SKM-1 (cell line): ENCODE measurements at regions not wholly inside any gene's neighbourhood (a gene's known extent, or its start where the extent isn't known, plus 50 kb on each side); places are given as distances from the start of the nearest gene placed in this dataset.

Experiments
- DNase-seq: peaks from one replicate; lab custom pipeline; 2025; ENCODE audit not compliant: unreplicated experiment; lab: John Stamatoyannopoulos, UW

DNA sequence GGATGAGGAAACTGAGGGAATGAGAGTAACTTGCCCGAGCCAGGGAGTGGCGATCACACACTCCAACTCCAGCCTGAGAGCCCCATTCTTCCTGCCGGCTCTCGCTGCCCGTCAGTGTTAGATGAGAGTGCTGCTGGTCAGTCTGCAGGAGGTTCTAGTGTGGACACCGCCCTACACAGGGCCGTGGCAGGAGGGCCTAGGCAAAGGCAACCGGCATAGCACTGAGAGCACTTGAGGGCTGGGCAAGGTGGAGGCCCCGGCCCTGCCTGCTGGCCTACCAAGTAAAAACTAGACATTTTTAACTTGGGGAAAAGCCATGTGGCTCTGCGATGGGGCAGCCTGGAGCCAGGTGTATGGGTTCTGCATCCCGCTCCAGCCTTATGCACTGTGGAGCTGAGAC lies 354.8 kb downstream of the SEC14L1 start:
- DNase-seq: no peak

DNA sequence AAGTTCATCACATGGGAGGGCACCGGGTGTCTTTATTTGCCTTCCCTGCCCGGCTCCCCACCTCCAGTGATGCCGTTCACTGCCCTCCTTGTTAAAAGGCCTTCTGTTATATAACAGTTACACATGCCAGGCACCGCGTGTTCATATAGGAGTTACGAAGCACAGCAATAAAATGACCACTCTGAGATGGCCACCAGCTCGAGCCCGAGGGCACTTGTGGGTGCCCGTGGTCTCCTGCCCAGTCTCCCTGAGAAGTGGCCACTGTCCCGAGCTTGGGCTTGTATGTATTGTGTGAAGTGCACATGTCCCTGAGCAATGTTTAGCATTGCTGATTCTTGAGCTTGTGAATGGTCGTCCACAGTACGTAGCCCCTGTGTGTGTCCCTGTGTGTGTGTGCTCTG lies 355.6 kb downstream of the SEC14L1 start:
- DNase-seq: no peak

DNA sequence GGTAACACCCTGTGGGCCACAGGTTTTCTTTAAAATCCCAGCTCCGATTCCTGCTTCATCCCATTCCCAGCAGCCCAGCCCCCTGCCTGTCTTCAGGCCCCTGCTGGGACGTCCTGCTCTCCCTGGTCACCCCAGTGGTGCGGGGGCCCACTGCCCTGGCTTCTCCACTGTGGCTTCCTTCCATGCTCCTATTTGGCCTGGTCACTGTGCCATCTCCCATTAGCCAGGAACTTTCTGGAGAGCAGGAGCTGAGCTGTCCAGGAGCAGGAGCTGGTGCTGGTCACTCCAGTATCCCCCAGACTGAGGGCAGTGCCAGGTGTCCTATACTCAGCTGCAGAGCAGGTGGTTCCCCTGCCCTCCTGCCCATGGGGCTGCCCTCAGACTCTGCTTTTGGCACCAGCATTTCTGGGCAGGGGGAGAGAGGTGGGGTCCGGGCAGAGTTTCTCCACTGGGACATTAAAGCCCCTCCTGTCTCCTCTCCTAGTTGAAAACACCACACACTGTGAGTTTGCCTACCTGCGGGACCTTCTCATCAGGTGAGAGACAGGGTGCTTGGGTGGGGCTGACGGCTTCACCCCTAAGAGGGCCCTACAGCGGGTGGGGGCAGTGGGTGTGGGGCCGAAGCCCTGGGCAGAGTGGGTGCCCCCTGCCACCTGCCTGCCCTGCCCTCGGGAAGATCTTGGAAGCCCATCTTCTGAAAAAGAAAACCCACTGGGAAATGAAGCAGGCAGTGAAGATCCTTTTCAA lies 356.2 kb downstream of the SEC14L1 start:
- no peak for DNase-seq

DNA sequence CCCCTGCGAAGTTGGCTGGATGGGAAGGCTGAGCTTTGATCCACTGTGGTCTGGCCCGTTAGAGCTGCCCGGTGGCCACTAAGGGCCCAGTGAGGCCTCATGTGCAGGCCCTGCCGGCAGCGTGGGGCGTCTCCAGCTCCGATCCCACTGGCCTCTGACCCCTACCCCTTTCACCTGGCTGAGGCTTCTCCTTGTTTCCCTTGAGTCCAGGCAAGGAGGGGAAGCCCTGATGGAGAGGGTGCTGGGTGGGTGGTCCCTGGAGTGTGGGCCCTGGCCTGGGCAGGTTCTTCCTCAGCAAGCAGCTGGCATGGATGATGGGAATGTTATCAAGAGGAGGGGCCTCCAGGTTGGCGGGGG lies 356.8 kb downstream of the SEC14L1 start:
- no peak for DNase-seq

DNA sequence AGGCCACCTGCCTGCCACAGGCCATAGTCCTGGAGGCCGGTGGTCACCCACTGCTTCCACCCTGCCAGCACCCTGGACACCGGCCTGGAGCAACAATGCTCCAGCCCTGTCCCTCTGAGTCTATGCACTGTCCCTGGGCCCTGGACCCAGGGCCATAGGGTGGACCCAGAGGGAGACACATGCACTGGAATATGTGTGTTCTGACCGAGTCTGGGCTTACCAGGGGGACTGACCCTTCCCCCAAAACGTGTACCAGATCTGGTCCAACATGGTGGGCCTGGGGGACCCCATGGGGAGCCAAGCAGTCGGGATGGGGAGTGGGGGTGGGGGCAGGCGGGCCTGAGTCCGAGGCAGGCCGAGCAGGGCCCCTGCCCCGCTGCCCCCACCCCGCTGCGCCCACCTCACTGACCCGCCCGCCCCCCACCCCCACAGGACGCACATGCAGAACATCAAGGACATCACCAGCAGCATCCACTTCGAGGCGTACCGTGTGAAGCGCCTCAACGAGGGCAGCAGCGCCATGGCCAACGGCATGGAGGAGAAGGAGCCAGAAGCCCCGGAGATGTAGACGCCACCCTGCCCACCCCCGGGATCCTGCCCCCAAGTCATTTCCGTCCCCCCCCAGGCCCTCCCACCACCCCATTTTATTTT lies 357.4 kb downstream of the SEC14L1 start:
- DNase-seq: no peak

DNA sequence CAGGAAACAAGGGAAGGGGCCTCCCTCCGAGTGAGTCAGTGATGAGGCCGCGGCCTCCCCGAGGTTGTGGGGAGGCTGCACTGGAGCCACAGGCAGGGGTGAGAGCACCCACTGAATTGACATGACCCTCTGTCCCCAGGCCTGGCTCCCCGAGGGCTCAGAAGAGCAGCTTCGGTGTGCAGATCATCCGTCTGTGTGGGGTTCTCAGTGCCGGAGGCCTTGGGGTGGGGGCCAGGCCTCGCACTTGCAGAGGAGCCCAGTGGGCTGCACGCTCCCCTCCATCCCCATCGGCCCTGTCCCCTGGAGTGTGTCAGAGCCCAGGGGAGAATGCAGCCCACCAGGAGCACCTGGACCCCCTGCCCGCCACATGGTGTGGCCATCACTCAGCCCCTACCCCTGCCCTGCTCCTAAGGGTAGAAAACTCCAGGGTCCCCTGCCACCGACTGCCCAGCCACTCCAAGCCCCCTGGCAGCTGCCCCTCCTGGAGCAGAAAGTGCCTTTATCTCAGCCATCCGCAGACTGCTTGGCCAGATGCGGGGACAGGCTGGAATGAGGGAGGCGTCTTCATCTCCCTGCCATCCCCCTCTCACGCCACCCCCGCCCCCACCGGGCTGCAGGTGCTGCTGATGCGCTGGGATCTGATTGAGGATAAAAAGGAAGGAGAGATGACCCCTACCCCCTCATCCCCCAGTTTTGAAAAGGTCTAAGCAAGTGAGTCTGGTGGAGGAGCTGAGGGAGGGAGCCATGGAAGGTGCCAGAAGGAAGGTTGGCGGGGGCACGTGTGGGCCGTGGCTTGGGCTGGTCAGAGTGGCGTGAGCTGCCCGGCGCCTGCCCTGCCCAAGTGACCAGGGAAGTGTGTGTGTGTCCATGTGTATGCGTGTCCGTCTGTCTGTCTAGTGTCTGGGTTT lies 358.3 kb downstream of the SEC14L1 start:
- no peak for DNase-seq

DNA sequence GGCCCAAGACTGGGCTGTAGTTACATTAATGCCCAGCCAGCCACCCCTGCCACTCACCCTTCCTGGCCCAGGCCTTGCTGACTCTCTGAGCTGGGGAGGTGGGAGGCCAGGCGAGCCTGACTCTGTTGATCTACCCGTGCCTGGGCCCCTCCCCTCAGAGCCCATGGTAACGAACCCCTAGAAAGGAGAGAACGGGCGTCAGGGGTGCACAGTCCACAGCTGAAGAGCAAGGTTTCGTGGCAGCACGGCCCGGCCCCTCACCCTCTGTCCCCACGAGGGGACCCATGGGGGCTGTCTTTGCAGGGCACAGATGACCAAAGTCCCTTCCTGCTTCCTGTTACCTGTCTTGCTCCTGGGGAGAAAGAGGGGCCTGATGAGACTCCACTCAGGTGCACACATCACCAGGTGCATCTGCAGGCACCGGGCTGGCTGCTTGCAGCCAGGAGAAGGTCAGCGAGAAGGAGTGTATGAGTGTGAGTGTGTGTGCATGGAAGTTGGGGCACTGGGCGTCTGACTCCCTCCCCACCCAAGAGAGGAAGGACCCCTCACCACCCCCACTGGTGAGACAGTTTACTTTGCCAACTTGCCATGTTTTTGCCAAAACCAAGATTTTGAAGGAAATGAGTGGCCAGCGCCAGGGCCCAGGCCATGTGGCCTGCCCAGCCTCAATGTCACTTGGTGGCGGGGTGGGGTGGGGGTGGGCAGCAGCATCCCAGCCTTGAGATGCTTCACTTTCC lies 359.1 kb downstream of the SEC14L1 start:
- DNase-seq: no peak

DNA sequence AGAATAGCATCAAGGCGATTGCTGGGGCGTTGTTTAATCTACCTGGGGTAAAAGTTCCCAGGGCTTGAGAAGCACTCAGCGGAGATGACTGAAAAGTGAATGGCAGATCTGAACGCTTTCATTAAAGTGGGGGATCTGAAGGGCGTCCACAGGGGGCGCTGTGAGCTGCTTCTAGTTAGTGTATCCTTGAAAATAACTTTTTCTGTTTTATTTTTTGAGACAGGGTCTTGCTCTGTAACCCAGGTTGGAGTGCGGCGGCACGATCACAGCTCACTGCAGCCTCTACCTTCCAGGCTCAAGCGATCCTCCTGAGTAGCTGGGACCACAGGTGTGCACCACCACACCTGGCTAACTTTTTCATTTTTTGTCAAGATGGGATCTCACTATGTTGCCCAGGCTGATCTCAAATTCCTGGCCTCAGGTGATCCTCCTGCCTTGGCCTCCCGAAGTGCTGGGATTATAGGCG lies 360.4 kb downstream of the SEC14L1 start:
- peak; percentile 24 for DNase-seq

DNA sequence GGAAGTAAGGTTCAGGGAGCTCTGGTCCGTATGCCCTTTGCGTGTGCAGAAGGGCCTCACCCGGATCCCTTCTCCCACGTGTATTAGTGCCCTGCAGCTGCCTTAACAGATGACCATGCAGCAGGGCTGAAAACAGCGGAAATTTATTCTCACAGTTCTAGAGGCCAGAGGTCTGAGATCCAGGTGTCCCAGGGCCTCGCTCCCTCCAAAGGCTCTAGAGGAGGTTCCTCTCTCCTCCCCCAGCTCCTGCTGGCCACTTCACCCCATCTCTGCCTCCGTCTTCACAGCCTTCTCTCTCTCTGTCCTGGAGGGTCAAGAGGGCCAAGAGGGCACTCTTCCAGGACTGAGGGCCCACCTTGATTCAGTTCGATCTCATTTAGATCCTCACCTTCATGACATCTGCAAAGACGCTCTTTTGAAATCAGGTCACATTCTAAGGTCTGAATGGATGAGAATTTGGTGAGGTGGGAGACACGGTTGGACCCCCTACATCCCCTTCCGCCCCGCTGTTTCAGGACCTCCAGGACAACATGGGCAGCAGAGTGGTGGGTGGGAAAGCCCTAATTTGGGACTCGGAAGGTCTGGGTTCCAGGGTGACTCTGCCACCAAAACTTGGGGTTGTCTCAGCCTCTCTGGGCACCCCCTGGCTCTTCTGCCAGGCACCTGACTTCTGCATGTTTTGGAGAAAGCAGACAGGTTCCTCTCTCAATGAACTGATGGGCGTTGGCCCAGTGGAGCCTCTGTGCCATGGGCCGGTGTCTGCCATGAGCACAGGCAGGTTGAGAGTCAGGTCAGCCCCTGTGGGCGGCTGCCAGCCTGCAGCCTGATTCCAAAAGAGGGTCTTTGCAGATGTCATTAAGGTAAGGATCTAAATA lies 361.2 kb downstream of the SEC14L1 start:
- DNase-seq: no peak

DNA sequence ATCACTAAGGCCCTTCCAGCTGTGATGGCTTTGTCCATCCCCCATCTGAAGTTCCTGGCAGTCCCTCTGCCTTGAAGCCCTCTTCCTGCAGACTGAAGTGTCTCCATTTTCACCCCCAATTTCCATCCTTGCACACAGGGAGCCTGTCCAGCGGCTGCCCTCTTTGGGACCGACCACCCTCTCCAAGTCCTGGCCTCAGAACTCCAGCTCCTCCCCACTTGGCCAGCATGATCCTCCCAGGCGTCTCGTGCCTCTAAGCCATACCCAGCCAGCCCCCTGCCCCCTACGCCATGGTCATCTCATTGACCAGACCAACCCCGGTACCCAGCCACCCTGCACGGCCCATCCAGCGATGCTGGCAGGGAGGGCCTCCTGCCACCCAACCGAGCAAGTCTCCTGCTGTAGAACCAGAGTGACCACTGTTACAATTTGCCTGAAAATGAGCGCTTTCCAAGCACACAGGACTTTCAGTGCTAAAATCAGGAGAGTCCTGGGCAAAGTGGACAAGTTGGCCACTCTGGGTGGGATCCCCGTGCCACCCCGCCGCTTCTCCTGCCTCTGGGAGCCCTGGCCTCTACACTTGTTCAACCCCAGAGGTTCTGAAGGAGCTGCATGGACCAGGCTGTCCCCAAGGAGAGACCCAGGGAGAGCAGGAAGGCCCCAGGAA lies 362.0 kb downstream of the SEC14L1 start:
- DNase-seq: no peak

DNA sequence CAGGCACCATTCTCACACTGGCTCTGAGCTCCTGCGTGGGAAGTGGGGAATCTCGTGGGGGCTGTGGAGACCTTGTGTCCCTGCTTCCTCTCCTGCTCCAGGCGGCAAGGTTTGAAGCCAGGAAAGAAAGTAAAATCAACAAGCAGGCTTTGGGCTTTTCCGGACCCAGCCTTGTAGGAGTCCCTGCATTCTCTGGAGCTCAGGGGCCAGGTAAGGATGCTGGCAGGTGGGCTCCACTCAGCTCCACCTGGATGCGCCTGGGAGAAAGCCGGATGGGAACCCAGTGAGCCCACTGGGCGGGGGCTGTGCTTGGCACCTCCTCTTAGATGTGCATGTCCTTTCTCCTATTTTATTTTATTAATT lies 362.5 kb downstream of the SEC14L1 start:
- no peak for DNase-seq

DNA sequence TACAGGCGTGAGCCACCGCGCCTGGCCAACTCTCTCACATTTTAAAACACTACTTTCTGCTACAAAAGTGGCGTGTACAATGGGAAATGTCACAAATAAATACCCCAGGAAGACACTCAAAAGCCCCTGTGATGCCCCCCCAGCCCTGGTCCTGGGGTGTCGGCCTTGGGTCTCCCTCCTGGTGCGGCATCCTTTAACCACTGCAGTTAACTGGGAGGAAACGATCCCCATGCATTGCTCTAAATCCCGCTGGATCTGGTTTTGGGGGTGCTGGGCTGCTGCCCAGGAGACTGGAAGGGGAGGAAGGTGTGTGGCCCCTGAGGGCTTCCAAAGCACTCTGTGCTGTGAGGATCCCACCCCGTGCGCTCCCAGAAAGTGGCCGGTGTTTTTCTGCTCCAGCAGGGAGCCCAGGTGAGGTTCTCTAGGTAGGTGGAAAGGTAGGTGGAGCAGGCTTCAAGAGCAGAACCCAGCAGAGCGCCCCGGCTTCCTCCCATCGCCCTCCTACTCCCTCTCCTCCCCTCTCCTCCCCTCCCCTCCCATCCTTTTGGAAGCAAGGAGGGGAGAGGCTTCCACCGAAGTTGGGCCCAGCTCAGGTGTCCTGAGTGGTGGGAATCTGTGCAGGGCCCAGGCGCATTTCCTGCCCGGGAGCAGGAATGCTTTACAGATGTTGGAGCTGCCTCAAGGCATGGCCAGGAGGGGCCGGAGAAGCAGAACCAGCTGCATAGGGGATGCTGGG lies 363.3 kb downstream of the SEC14L1 start:
- no peak for DNase-seq

DNA sequence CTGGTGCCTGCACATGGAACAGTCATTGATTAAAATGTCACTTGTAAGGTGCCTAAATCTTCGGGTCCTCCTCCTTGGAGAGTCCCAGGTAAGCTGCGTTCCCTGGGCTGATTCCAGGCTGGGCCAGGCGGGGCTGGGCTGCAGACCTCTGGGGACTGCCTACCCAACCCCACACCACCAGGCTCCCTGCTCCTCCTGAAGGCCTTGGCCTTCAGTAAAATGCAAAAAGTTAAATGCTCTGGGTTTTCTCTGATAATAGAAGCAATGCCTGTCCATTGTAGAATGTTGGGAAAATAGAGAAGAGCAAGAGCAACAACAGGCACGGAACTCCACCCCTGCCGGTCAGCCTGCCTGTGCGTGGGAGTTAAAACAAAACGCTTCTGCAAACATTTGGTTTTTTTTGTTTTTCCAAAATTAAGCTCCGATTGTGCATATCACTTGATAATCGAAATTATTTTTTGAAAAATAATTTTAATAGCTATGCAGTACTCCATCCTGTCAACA lies 363.9 kb downstream of the SEC14L1 start:
- no peak for DNase-seq

DNA sequence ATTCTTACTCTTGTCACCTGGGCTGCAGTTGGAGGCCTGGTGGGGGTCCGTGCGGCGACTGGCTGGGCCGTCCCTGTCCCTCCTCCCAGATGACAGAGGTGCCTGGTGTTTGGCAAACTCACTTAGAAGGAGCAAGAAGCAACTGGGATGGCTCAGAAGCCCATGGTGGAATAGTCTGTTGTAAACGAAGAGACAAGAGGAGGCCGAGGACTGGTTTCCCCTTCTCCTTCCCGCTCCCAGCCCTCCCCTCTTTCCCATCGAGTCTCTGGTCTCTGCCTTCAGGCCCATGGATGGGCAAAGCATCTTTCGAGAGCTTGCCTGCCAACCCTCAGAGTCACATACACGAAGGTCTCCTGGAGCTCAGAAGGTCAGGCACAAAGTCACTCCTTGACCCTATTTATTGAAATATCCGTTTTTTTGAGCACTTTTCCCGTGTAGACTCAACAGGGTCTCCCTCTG lies 364.4 kb downstream of the SEC14L1 start:
- no peak for DNase-seq

DNA sequence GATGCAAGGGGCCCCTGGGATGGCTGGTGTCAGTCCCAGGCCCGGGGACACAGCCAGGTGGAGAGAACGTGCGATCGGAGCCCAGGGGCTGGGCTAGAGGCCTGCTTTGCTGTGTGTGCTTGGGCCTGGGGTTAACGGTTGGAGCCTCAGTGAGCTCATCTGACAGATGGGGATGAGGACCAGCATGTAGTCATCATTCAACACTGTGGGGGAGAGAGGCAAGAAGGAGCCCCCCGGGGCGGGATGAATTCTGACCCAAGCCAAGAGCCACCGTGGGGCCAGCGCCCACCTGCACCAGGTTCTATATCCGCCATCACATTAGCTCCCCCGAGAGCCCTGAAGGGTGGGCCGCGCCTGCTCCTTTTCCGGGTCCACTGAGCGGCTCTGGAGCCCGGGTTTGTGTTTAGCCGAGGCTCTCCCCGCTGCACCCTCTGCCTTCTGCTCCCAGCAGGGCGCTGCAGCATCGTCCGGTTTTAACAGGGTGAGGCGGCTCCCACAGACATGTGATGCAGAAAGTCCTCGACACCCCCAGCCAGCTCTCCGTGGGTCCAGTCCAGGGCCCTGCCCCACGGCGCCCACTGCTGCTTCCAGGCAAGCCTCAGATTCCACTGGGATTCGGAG lies 365.7 kb downstream of the SEC14L1 start:
- DNase-seq: no peak

DNA sequence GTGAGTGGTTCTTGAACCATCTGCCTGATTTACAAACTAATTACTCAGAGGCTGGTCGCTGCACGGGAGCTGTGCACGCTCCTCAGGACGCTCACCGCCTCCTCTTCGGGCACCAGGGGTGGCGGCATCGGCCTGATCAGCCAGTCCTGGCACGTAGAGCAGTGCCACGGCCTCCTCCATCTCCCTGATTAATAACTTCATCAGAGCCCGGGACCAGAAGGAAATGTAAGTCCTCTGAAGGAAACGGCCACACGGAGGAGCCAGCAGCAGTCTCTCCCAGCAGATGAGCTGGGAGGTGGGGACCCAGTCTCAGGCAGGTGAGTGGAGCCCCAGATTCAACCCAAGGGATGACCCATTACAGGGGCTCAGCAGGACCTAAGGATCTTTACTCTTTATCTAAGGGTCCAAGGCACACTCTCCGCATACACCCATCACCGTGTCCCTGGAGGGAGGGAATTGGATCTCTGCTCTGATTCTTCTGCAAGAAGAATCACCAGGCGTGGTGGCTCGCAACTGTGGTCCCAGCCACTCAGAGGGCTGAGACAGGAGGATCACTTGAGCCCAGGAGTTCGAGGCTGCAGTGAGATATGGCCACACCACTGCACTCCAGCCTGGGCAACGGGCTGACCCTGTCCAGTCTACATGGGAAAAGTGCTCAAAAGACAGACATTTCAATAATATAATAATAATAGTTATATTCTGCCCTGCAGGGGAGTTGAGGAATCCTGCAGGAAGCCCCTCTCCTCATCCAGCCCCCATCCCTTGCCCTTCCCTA lies 366.5 kb downstream of the SEC14L1 start:
- DNase-seq: no peak

DNA sequence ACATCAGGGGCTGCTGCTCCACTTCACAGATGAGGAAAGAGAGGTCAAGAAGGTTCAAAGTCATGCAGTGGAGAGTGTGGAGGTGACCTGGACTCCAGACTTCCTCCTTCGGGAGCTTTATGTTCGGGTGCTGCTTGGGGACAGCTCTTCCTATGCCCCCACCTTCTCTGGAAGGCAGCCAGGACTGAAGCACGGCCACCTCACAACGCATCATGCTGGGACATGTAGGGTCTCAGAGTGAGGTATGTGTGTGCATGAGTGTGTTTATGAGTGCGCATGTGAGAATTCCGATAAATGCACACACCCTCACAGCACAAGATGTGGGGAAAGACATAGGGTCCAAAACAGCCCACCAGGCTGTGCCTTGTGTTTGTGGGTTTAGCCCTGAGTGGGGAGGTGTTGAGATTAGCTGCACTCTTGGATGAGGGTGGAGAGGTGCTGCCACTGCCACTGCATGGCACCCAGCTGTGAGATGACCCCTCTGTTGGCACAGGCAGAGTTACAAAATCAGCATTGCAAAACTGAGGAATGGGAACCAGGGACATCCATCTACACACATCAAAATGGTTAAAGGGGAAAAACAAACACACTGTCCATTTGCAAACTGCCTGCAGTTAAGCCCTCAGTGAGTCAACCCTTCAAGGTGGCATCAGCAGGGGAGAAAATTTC lies 367.4 kb downstream of the SEC14L1 start:
- DNase-seq: no peak
